ENCODE measurements at regions not wholly inside any gene's neighbourhood (a gene's known extent, or its start where the extent isn't known, plus 50 kb on each side); places are given as distances from the start of the nearest gene placed in this dataset.

DNA sequence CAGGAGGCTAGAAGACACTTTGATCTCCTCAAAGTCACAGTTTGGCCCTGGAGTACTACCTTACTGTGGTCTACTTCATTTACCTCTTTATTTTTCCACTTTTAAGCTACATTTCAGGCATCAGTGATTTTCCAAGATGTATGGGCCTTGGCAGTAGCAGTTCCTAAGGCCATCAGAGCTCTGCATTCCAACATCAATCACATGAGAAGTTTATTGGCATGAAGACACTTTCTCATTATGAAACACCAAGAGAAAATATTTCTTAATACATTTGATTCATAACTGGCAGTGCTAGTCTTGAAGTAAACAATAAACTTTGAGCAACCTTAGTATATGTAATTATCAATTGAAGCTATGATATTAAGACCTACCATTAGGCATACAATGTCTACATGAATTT is 178.1 kb downstream of the IL15 start:
- Histone ChIP-seq H3K36me3 (ENCODE audit: low read depth, missing control alignments) (no peaks in the 10 kb centered on the region), H3K27me3 (no peaks in the 10 kb centered on the region), H3K27ac (no peak overlapping the region), H3K9me3 (no peaks in the 10 kb centered on the region), H3K4me3 (no peak overlapping the region), H3K4me1 (no peaks in the 10 kb centered on the region)
- no peak for DNase-seq
- intact Hi-C loops (cut with DNase I; ENCODE audit: low total_unique reads): no loop called here
- TF ChIP-seq, protein P1, sequence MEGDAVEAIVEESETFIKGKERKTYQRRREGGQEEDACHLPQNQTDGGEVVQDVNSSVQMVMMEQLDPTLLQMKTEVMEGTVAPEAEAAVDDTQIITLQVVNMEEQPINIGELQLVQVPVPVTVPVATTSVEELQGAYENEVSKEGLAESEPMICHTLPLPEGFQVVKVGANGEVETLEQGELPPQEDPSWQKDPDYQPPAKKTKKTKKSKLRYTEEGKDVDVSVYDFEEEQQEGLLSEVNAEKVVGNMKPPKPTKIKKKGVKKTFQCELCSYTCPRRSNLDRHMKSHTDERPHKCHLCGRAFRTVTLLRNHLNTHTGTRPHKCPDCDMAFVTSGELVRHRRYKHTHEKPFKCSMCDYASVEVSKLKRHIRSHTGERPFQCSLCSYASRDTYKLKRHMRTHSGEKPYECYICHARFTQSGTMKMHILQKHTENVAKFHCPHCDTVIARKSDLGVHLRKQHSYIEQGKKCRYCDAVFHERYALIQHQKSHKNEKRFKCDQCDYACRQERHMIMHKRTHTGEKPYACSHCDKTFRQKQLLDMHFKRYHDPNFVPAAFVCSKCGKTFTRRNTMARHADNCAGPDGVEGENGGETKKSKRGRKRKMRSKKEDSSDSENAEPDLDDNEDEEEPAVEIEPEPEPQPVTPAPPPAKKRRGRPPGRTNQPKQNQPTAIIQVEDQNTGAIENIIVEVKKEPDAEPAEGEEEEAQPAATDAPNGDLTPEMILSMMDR (IDR thresholded peaks at IDR 0.05): no peak
- TF ChIP-seq POLR2A (IDR thresholded peaks at IDR 0.05): no peak

DNA sequence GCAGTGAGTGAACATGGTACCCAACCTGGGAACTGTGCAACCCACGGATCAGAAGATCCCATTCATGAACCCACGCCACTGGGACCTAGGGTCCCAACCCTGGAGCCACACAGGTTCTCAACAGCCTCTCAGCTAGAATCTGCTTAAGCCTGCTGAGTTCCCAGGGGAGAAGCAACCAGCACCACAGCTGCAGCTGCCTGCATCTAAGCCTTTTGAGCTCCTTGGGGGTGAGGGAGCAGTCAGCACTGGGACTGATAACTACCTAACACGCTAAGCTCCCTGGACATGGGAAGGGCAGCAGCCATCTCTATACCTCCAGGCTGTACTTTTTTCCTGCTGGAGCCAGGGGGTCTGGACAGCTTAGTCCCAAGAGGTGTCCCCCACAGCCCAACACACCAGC is 179.3 kb downstream of the IL15 start:
- DNase-seq: no peak
- H3K4me3 ChIP-seq: no peak overlapping the region
- no peaks in the 10 kb centered on the region for H3K9me3 ChIP-seq
- no peaks in the 10 kb centered on the region for H3K36me3 ChIP-seq (ENCODE audit: low read depth, missing control alignments)
- intact Hi-C loops (cut with DNase I; ENCODE audit: low total_unique reads): no loop called here
- H3K27me3 ChIP-seq: no peaks in the 10 kb centered on the region
- no peak overlapping the region for H3K27ac ChIP-seq
- no peaks in the 10 kb centered on the region for H3K4me1 ChIP-seq
- TF ChIP-seq, protein P1 (IDR thresholded peaks at IDR 0.05): no peak
- no peak for TF ChIP-seq POLR2A (IDR thresholded peaks at IDR 0.05)
- WGBS, 2 donors: 88 to 96% methylated on average over 3 of the region's 3 CpGs

DNA sequence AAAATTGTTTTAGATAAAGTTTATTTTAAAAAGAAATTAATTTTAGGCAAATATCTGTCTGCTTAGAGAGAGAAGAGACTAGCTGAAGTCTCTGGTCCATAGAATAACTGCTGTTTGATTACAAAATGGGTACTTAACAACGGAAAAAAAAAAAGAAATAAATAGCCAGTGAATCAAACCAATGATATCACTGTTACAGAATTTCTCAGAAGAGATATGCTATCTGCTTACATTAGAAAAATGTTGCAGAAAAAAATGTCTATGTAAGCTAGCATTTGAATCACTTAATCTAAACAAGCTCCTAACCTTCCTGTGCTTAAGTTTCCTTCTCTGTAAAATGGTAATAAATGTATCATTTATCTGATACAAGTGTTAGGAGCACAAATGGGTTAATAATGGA is 189.9 kb downstream of the IL15 start:
- Histone ChIP-seq H3K4me3 (no peak overlapping the region), H3K27me3 (no peaks in the 10 kb centered on the region), H3K9me3 (no peaks in the 10 kb centered on the region), H3K36me3 (ENCODE audit: low read depth, missing control alignments) (no peaks in the 10 kb centered on the region), H3K27ac (no peak overlapping the region), H3K4me1 (no peaks in the 10 kb centered on the region)
- no peak for DNase-seq
- 51 to 58% methylated on average over 1 of the region's 1 CpG for WGBS, 2 donors
- TF ChIP-seq POLR2A (IDR thresholded peaks at IDR 0.05): no peak
- TF ChIP-seq, protein P1 (IDR thresholded peaks at IDR 0.05): no peak
- intact Hi-C loops (cut with DNase I; ENCODE audit: low total_unique reads): no loop called here

DNA sequence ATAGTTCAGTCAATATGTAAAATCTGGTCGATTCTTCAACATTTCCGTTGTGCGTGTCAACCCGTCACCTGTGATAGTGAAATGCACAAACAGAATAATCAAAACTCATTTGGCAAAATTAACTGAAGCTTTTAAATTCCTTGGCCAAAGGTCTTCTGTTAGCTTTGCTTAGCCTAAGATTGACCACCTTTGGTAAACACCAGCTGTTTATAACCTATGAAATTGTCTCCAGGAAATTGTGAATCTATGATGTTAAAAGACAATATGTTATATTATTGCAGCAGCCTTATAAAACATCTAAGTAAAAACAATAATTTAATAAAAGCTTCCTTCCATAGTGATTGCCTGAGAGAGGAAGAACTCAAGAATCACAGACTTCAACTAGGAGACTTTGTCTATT is 196.8 kb downstream of the IL15 start:
- no peak for DNase-seq
- no peaks in the 10 kb centered on the region for H3K27me3 ChIP-seq
- no peak overlapping the region for H3K4me3 ChIP-seq
- TF ChIP-seq, protein P1 (IDR thresholded peaks at IDR 0.05): no peak
- TF ChIP-seq POLR2A (IDR thresholded peaks at IDR 0.05): no peak
- H3K4me1 ChIP-seq: no peaks in the 10 kb centered on the region
- intact Hi-C loops (cut with DNase I; ENCODE audit: low total_unique reads): no loop called here
- H3K36me3 ChIP-seq (ENCODE audit: low read depth, missing control alignments): no peaks in the 10 kb centered on the region
- H3K9me3 ChIP-seq: no peaks in the 10 kb centered on the region
- 94 to 95% methylated on average over 4 of the region's 4 CpGs for whole genome bisulfite sequencing, 2 donors
- no peak overlapping the region for H3K27ac ChIP-seq

DNA sequence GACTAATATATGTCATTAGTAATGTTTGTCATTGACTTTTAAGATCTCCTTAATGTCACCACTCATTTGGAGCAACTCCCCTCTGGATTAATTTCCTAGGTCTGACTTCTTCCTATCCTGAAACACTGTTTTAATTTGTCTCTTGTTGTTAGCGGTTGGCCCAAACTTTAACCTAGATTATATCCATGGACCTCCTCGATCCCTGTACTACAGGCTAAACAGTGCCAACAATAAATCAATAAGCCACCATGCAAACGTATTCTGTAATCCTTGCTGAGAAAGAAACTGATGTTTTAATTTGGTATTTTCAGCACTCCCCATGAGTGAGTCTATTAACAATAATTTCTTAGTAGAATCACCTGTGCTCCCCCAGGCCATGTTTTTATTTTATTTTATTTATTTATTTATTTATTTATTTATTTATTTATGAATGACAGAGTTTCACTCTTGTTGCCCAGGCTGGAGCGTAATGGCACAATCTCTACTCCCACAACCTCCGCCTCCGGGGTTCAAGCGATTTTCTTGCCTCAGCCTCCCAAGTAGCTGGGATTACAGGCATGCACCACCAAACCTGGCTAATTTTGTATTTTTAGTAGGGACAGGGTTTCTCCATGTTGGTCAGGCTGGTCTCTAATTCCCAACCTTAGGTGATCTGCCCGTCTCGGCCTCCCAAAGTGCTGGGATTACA is 204.1 kb downstream of the IL15 start:
- no peaks in the 10 kb centered on the region for H3K9me3 ChIP-seq
- no peaks in the 10 kb centered on the region for H3K4me1 ChIP-seq
- intact Hi-C loops (cut with DNase I; ENCODE audit: low total_unique reads): no loop called here
- H3K36me3 ChIP-seq (ENCODE audit: low read depth, missing control alignments): no peaks in the 10 kb centered on the region
- WGBS, 2 donors: 85 to 86% methylated on average over 9 of the region's 9 CpGs
- no peak overlapping the region for H3K4me3 ChIP-seq
- no peaks in the 10 kb centered on the region for H3K27me3 ChIP-seq
- no peak overlapping the region for H3K27ac ChIP-seq
- no peak for DNase-seq
- TF ChIP-seq, protein P1 (IDR thresholded peaks at IDR 0.05): no peak
- no peak for TF ChIP-seq POLR2A (IDR thresholded peaks at IDR 0.05)
